HEK293 (cell line): ENCODE measurements at regions not wholly inside any gene's neighbourhood (a gene's known extent, or its start where the extent isn't known, plus 50 kb on each side); places are given as distances from the start of the nearest gene placed in this dataset.
A peak's percentile ranks its signal among the peaks of the same experiment; 100 is the strongest.

ENCODE experiments used
- EGR2 ChIP-seq: fragments of 450-650 bp; formaldehyde crosslinking; IDR thresholded peaks from 2 replicates; pipeline ENCODE4 v1.5.1; 2016; ENCODE audit warnings: low read depth, missing biosample characterization, missing genetic modification characterization
- KLF8 ChIP-seq: fragments of 450-650 bp; formaldehyde crosslinking; IDR thresholded peaks from 2 replicates; pipeline ENCODE4 v1.5.1; 2016; ENCODE audit warnings: missing biosample characterization, missing genetic modification characterization
- ZBTB1 ChIP-seq: fragments of 450-650 bp; formaldehyde crosslinking; IDR thresholded peaks from 2 replicates; pipeline ENCODE4 v1.5.1; 2016; ENCODE audit warnings: missing biosample characterization, missing genetic modification characterization
- ZEB2 ChIP-seq: fragments of 450-650 bp; formaldehyde crosslinking; IDR thresholded peaks from 2 replicates; pipeline ENCODE4 v1.5.1; 2016; ENCODE audit warnings: missing biosample characterization, missing genetic modification characterization
- ZNF121 ChIP-seq: fragments of 450-650 bp; formaldehyde crosslinking; IDR thresholded peaks from 2 replicates; pipeline ENCODE4 v1.5.1; 2016; ENCODE audit warnings: missing biosample characterization, missing genetic modification characterization
- ZNF19 ChIP-seq: fragments of 450-650 bp; formaldehyde crosslinking; IDR thresholded peaks from 2 replicates; pipeline ENCODE4; 2016; ENCODE audit warnings: missing biosample characterization, missing genetic modification characterization, low read depth
- ZNF211 ChIP-seq: fragments of 450-650 bp; formaldehyde crosslinking; IDR thresholded peaks from 2 replicates; pipeline ENCODE4 v1.5.1; 2016; ENCODE audit warnings: low read depth, missing biosample characterization, missing genetic modification characterization
- ZNF239 ChIP-seq: fragments of 450-650 bp; formaldehyde crosslinking; IDR thresholded peaks from 2 replicates; pipeline ENCODE4 v1.5.1; 2016; ENCODE audit warnings: missing biosample characterization, missing genetic modification characterization
- ZNF426 ChIP-seq: fragments of 450-650 bp; formaldehyde crosslinking; IDR thresholded peaks from 2 replicates; pipeline ENCODE4 v1.5.1; 2017; ENCODE audit warnings: missing biosample characterization, missing genetic modification characterization, mild to moderate bottlenecking, inconsistent platforms, moderate library complexity
- ZNF677 ChIP-seq: fragments of 450-650 bp; IDR thresholded peaks from 2 replicates; pipeline ENCODE4 v1.5.0; 2018; ENCODE audit warnings: missing biosample characterization, mild to moderate bottlenecking, missing genetic modification characterization, moderate library complexity
- ZNF843 ChIP-seq: fragments of 450-650 bp; formaldehyde crosslinking; IDR thresholded peaks from 2 replicates; pipeline ENCODE4 v1.5.1; 2016; ENCODE audit warnings: missing biosample characterization, missing genetic modification characterization
- TF ChIP-seq, protein P1 (sequence below): fragments of 450-650 bp; formaldehyde crosslinking; IDR thresholded peaks from 2 replicates; pipeline ENCODE4 v1.5.1; 2017; ENCODE audit warnings: missing biosample characterization, missing genetic modification characterization
- TF ChIP-seq, protein P2 (sequence below): fragments of 450-650 bp; formaldehyde crosslinking; IDR thresholded peaks from 2 replicates; pipeline ENCODE4 v1.5.0; 2017; ENCODE audit warnings: missing biosample characterization, missing genetic modification characterization, borderline replicate concordance
- TF ChIP-seq, protein P3 (sequence below): fragments of 450-650 bp; formaldehyde crosslinking; IDR thresholded peaks from 2 replicates; pipeline ENCODE4 v1.5.1; 2016; ENCODE audit warnings: missing biosample characterization, missing genetic modification characterization
- TF ChIP-seq, protein P4 (sequence below): fragments of 450-650 bp; formaldehyde crosslinking; IDR thresholded peaks from 2 replicates; pipeline ENCODE4 v1.5.1; 2016; ENCODE audit warnings: missing biosample characterization, missing genetic modification characterization, borderline replicate concordance
- TF ChIP-seq, protein P5 (sequence below): fragments of 450-650 bp; formaldehyde crosslinking; IDR thresholded peaks from 2 replicates; pipeline ENCODE4 v1.5.1; 2016; ENCODE audit warnings: missing biosample characterization, missing genetic modification characterization
- TF ChIP-seq, protein P6 (sequence below): fragments of 450-650 bp; formaldehyde crosslinking; IDR thresholded peaks from 2 replicates; pipeline ENCODE4 v1.5.1; 2016; ENCODE audit warnings: missing biosample characterization, missing genetic modification characterization, borderline replicate concordance
- TF ChIP-seq, protein P7 (sequence below): fragments of 450-650 bp; formaldehyde crosslinking; IDR thresholded peaks from 2 replicates; pipeline ENCODE4 v1.5.1; 2016; ENCODE audit warnings: missing biosample characterization, missing genetic modification characterization, low read depth
- TF ChIP-seq, protein P8 (sequence below): fragments of 450-650 bp; formaldehyde crosslinking; IDR thresholded peaks from 2 replicates; pipeline ENCODE4 v1.5.1; 2017; ENCODE audit warnings: missing biosample characterization, missing genetic modification characterization

DNA sequence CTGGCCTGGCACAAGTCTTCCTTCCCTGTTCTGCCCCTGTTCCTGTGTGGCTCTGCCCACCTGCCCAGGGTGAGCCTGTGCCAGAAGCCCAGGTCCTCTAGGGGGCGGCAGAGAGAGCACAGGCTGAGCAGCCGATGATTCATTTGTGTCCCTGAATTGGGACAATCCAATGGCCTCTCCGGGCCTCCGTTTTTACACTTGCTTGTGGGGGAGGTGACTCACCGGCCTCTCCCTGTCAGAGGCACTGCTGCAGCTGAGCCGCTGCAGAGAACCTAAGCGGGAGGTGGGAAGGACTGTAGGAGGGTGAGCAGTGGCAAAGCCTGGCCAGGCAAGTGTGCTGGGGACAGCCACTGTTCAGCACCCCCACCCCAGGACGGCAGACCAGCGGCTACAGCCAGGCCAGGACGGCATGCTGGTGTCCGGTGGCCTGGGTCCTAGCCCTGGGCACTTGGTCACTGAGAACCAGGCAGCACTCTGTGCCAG lies 65.2 kb upstream of the LMO1 start (continued):
- TF ChIP-seq, protein P1, sequence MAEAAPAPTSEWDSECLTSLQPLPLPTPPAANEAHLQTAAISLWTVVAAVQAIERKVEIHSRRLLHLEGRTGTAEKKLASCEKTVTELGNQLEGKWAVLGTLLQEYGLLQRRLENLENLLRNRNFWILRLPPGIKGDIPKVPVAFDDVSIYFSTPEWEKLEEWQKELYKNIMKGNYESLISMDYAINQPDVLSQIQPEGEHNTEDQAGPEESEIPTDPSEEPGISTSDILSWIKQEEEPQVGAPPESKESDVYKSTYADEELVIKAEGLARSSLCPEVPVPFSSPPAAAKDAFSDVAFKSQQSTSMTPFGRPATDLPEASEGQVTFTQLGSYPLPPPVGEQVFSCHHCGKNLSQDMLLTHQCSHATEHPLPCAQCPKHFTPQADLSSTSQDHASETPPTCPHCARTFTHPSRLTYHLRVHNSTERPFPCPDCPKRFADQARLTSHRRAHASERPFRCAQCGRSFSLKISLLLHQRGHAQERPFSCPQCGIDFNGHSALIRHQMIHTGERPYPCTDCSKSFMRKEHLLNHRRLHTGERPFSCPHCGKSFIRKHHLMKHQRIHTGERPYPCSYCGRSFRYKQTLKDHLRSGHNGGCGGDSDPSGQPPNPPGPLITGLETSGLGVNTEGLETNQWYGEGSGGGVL (tag by site-specific recombination) = peak; percentile 29; the same call in 1 of the 2 replicates
- TF ChIP-seq KLF8 (0 out of 2 replicates have a peak, but pooled peaks have one; percentile 52), ZNF239 (tag by site-specific recombination) (no peak), ZBTB1 (tag by site-specific recombination) (no peak), ZNF121 (tag by site-specific recombination) (no peak), ZNF211 (tag by site-specific recombination) (no peak), ZNF426 (tag by site-specific recombination) (no peak), ZNF677 (tag by site-specific recombination) (no peak), ZNF19 (tag by site-specific recombination) (no peak), ZEB2 (tag by site-specific recombination) (peak; percentile 47; the same call in 1 of the 2 replicates), ZNF843 (tag by site-specific recombination) (peak; percentile 32; the same call in 1 of the 2 replicates), EGR2 (tag by site-specific recombination) (0 out of 2 replicates have a peak, but pooled peaks have one; percentile 43)
- TF ChIP-seq, protein P2, sequence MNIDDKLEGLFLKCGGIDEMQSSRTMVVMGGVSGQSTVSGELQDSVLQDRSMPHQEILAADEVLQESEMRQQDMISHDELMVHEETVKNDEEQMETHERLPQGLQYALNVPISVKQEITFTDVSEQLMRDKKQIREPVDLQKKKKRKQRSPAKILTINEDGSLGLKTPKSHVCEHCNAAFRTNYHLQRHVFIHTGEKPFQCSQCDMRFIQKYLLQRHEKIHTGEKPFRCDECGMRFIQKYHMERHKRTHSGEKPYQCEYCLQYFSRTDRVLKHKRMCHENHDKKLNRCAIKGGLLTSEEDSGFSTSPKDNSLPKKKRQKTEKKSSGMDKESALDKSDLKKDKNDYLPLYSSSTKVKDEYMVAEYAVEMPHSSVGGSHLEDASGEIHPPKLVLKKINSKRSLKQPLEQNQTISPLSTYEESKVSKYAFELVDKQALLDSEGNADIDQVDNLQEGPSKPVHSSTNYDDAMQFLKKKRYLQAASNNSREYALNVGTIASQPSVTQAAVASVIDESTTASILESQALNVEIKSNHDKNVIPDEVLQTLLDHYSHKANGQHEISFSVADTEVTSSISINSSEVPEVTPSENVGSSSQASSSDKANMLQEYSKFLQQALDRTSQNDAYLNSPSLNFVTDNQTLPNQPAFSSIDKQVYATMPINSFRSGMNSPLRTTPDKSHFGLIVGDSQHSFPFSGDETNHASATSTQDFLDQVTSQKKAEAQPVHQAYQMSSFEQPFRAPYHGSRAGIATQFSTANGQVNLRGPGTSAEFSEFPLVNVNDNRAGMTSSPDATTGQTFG = no peak
- TF ChIP-seq, protein P3, sequence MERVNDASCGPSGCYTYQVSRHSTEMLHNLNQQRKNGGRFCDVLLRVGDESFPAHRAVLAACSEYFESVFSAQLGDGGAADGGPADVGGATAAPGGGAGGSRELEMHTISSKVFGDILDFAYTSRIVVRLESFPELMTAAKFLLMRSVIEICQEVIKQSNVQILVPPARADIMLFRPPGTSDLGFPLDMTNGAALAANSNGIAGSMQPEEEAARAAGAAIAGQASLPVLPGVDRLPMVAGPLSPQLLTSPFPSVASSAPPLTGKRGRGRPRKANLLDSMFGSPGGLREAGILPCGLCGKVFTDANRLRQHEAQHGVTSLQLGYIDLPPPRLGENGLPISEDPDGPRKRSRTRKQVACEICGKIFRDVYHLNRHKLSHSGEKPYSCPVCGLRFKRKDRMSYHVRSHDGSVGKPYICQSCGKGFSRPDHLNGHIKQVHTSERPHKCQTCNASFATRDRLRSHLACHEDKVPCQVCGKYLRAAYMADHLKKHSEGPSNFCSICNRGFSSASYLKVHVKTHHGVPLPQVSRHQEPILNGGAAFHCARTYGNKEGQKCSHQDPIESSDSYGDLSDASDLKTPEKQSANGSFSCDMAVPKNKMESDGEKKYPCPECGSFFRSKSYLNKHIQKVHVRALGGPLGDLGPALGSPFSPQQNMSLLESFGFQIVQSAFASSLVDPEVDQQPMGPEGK = peak; percentile 78
- TF ChIP-seq, protein P4, sequence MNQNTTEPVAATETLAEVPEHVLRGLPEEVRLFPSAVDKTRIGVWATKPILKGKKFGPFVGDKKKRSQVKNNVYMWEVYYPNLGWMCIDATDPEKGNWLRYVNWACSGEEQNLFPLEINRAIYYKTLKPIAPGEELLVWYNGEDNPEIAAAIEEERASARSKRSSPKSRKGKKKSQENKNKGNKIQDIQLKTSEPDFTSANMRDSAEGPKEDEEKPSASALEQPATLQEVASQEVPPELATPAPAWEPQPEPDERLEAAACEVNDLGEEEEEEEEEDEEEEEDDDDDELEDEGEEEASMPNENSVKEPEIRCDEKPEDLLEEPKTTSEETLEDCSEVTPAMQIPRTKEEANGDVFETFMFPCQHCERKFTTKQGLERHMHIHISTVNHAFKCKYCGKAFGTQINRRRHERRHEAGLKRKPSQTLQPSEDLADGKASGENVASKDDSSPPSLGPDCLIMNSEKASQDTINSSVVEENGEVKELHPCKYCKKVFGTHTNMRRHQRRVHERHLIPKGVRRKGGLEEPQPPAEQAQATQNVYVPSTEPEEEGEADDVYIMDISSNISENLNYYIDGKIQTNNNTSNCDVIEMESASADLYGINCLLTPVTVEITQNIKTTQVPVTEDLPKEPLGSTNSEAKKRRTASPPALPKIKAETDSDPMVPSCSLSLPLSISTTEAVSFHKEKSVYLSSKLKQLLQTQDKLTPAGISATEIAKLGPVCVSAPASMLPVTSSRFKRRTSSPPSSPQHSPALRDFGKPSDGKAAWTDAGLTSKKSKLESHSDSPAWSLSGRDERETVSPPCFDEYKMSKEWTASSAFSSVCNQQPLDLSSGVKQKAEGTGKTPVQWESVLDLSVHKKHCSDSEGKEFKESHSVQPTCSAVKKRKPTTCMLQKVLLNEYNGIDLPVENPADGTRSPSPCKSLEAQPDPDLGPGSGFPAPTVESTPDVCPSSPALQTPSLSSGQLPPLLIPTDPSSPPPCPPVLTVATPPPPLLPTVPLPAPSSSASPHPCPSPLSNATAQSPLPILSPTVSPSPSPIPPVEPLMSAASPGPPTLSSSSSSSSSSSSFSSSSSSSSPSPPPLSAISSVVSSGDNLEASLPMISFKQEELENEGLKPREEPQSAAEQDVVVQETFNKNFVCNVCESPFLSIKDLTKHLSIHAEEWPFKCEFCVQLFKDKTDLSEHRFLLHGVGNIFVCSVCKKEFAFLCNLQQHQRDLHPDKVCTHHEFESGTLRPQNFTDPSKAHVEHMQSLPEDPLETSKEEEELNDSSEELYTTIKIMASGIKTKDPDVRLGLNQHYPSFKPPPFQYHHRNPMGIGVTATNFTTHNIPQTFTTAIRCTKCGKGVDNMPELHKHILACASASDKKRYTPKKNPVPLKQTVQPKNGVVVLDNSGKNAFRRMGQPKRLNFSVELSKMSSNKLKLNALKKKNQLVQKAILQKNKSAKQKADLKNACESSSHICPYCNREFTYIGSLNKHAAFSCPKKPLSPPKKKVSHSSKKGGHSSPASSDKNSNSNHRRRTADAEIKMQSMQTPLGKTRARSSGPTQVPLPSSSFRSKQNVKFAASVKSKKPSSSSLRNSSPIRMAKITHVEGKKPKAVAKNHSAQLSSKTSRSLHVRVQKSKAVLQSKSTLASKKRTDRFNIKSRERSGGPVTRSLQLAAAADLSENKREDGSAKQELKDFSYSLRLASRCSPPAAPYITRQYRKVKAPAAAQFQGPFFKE = no peak
- TF ChIP-seq, protein P5, sequence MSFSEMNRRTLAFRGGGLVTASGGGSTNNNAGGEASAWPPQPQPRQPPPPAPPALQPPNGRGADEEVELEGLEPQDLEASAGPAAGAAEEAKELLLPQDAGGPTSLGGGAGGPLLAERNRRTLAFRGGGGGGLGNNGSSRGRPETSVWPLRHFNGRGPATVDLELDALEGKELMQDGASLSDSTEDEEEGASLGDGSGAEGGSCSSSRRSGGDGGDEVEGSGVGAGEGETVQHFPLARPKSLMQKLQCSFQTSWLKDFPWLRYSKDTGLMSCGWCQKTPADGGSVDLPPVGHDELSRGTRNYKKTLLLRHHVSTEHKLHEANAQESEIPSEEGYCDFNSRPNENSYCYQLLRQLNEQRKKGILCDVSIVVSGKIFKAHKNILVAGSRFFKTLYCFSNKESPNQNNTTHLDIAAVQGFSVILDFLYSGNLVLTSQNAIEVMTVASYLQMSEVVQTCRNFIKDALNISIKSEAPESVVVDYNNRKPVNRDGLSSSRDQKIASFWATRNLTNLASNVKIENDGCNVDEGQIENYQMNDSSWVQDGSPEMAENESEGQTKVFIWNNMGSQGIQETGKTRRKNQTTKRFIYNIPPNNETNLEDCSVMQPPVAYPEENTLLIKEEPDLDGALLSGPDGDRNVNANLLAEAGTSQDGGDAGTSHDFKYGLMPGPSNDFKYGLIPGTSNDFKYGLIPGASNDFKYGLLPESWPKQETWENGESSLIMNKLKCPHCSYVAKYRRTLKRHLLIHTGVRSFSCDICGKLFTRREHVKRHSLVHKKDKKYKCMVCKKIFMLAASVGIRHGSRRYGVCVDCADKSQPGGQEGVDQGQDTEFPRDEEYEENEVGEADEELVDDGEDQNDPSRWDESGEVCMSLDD (tag by site-specific recombination) = 0 out of 2 replicates have a peak, but pooled peaks have one; percentile 41
- TF ChIP-seq, protein P6, sequence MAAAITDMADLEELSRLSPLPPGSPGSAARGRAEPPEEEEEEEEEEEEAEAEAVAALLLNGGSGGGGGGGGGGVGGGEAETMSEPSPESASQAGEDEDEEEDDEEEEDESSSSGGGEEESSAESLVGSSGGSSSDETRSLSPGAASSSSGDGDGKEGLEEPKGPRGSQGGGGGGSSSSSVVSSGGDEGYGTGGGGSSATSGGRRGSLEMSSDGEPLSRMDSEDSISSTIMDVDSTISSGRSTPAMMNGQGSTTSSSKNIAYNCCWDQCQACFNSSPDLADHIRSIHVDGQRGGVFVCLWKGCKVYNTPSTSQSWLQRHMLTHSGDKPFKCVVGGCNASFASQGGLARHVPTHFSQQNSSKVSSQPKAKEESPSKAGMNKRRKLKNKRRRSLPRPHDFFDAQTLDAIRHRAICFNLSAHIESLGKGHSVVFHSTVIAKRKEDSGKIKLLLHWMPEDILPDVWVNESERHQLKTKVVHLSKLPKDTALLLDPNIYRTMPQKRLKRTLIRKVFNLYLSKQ (tag by site-specific recombination) = no peak
- TF ChIP-seq, protein P7, sequence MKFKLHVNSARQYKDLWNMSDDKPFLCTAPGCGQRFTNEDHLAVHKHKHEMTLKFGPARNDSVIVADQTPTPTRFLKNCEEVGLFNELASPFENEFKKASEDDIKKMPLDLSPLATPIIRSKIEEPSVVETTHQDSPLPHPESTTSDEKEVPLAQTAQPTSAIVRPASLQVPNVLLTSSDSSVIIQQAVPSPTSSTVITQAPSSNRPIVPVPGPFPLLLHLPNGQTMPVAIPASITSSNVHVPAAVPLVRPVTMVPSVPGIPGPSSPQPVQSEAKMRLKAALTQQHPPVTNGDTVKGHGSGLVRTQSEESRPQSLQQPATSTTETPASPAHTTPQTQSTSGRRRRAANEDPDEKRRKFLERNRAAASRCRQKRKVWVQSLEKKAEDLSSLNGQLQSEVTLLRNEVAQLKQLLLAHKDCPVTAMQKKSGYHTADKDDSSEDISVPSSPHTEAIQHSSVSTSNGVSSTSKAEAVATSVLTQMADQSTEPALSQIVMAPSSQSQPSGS = no peak
- TF ChIP-seq, protein P8, sequence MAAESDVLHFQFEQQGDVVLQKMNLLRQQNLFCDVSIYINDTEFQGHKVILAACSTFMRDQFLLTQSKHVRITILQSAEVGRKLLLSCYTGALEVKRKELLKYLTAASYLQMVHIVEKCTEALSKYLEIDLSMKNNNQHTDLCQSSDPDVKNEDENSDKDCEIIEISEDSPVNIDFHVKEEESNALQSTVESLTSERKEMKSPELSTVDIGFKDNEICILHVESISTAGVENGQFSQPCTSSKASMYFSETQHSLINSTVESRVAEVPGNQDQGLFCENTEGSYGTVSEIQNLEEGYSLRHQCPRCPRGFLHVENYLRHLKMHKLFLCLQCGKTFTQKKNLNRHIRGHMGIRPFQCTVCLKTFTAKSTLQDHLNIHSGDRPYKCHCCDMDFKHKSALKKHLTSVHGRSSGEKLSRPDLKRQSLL (tag by site-specific recombination) = no peak
